Skeletal muscle tissue (tissue), 3 donors: ENCODE measurements at regions not wholly inside any gene's neighbourhood (a gene's known extent, or its start where the extent isn't known, plus 50 kb on each side); places are given as distances from the start of the nearest gene placed in this dataset.

ENCODE experiments used
- H3K27ac ChIP-seq: one replicate; pipeline ENCODE4 v1.7.0; 2013; ENCODE audit warnings: mild to moderate bottlenecking, low read depth, low read length, inconsistent platforms
- H3K27me3 ChIP-seq, 3 donors: one replicate each; pipeline ENCODE4 v1.7.0; 2013; ENCODE audit warnings: low read length in 3 of 3; ENCODE audit not compliant: control insufficient read depth in 3 of 3, insufficient read depth in 3 of 3
- H3K36me3 ChIP-seq, 3 donors: one replicate each; pipeline ENCODE4 v1.7.0; 2013; ENCODE audit warnings: low read length in 3 of 3; ENCODE audit not compliant: control insufficient read depth in 3 of 3, insufficient read depth in 3 of 3
- H3K4me1 ChIP-seq, 3 donors: one replicate each; pipeline ENCODE4 v1.7.0; 2013; ENCODE audit warnings: low read length in 3 of 3, mild to moderate bottlenecking in 3 of 3; ENCODE audit not compliant: control insufficient read depth in 3 of 3, insufficient read depth in 3 of 3
- H3K4me3 ChIP-seq, 3 donors: one replicate each; pipeline ENCODE4 v1.7.0; 2013; ENCODE audit warnings: low read length in 3 of 3
- H3K9ac ChIP-seq, 3 donors: one replicate each; pipeline ENCODE4 v1.7.0; 2013; ENCODE audit warnings: low read length in 3 of 3, mild to moderate bottlenecking in 3 of 3, moderate library complexity in 2 of 3, low read depth in 1 of 3
- H3K9me3 ChIP-seq, 3 donors: one replicate each; pipeline ENCODE4 v1.7.0; 2013; ENCODE audit warnings: low read length in 3 of 3; ENCODE audit not compliant: control insufficient read depth in 3 of 3
- donor health status: Osteomylitis.

GRCh38 chr3:81951106-81951505 lies 189.7 kb upstream of the GBE1 start:
- no peak overlapping the region for H3K4me3 ChIP-seq
- H3K4me1 ChIP-seq, result no peaks in the 10 kb centered on the region
- H3K9ac ChIP-seq, result no peak overlapping the region
- H3K27ac ChIP-seq, result no peak overlapping the region
- H3K27me3 ChIP-seq, result no peaks in the 10 kb centered on the region
- H3K9me3 ChIP-seq, result no peaks in the 10 kb centered on the region
- H3K36me3 ChIP-seq, result no peaks in the 10 kb centered on the region

GRCh38 chr3:81947359-81947758 lies 185.9 kb upstream of the GBE1 start:
- Histone ChIP-seq H3K27me3 (no peaks in the 10 kb centered on the region), H3K9ac (no peak overlapping the region), H3K9me3 (peaks cover 0 to 7% (median 2%) of the 10 kb centered on the region in 3 donors), H3K36me3 (no peaks in the 10 kb centered on the region), H3K27ac (no peak overlapping the region), H3K4me1 (no peaks in the 10 kb centered on the region), H3K4me3 (no peak overlapping the region)

- H3K9ac ChIP-seq, result no peak overlapping the region
- no peaks in the 10 kb centered on the region for H3K36me3 ChIP-seq
- H3K27ac ChIP-seq, result no peak overlapping the region
- H3K27me3 ChIP-seq, result no peaks in the 10 kb centered on the region
- no peaks in the 10 kb centered on the region for H3K9me3 ChIP-seq
- H3K4me3 ChIP-seq, result no peak overlapping the region
- no peaks in the 10 kb centered on the region for H3K4me1 ChIP-seq
These were observed 177.2 kb upstream of the GBE1 start for GRCh38 chr3:81938681-81939080.

- Histone ChIP-seq H3K9ac (no peak overlapping the region), H3K27me3 (no peaks in the 10 kb centered on the region), H3K9me3 (no peaks in the 10 kb centered on the region), H3K4me1 (no peaks in the 10 kb centered on the region), H3K27ac (no peak overlapping the region), H3K36me3 (no peaks in the 10 kb centered on the region), H3K4me3 (no peak overlapping the region)
These were observed 175.4 kb upstream of the GBE1 start for GRCh38 chr3:81936817-81937216.

GRCh38 chr3:81932681-81933080 lies 171.2 kb upstream of the GBE1 start:
- Histone ChIP-seq H3K4me3 (no peak overlapping the region), H3K27me3 (no peaks in the 10 kb centered on the region), H3K9ac (no peak overlapping the region), H3K36me3 (no peaks in the 10 kb centered on the region), H3K27ac (no peak overlapping the region), H3K9me3 (no peaks in the 10 kb centered on the region), H3K4me1 (no peaks in the 10 kb centered on the region)

GRCh38 chr3:81931265-81932251 lies 170.1 kb upstream of the GBE1 start:
- Histone ChIP-seq H3K27me3 (no peaks in the 10 kb centered on the region), H3K27ac (no peak overlapping the region), H3K4me3 (no peak overlapping the region), H3K36me3 (no peaks in the 10 kb centered on the region), H3K4me1 (no peaks in the 10 kb centered on the region), H3K9ac (no peak overlapping the region), H3K9me3 (no peaks in the 10 kb centered on the region)

GRCh38 chr3:81929697-81930096 lies 168.3 kb upstream of the GBE1 start:
- Histone ChIP-seq H3K4me1 (no peaks in the 10 kb centered on the region), H3K9me3 (no peaks in the 10 kb centered on the region), H3K9ac (no peak overlapping the region), H3K27ac (no peak overlapping the region), H3K27me3 (no peaks in the 10 kb centered on the region), H3K4me3 (no peak overlapping the region), H3K36me3 (no peaks in the 10 kb centered on the region)

GRCh38 chr3:81927811-81928210 lies 166.4 kb upstream of the GBE1 start:
- H3K9ac ChIP-seq, result no peak overlapping the region
- H3K4me3 ChIP-seq, result no peak overlapping the region

GRCh38 chr3:81925385-81925784 lies 163.9 kb upstream of the GBE1 start:
- Histone ChIP-seq H3K9me3 (no peaks in the 10 kb centered on the region), H3K4me1 (no peaks in the 10 kb centered on the region), H3K27me3 (no peaks in the 10 kb centered on the region), H3K36me3 (no peaks in the 10 kb centered on the region), H3K4me3 (no peak overlapping the region), H3K9ac (no peak overlapping the region), H3K27ac (no peak overlapping the region)

More at GRCh38 chr3:81927811-81928210, 166.4 kb upstream of the GBE1 start:
- H3K9me3 ChIP-seq, result no peaks in the 10 kb centered on the region
- no peaks in the 10 kb centered on the region for H3K36me3 ChIP-seq
- H3K27me3 ChIP-seq, result no peaks in the 10 kb centered on the region
- H3K4me1 ChIP-seq, result no peaks in the 10 kb centered on the region
- H3K27ac ChIP-seq, result no peak overlapping the region

- no peak overlapping the region for H3K27ac ChIP-seq
- H3K4me1 ChIP-seq, result no peaks in the 10 kb centered on the region
- H3K4me3 ChIP-seq, result no peak overlapping the region
- H3K9me3 ChIP-seq, result no peaks in the 10 kb centered on the region
- H3K9ac ChIP-seq, result no peak overlapping the region
- no peaks in the 10 kb centered on the region for H3K36me3 ChIP-seq
- no peaks in the 10 kb centered on the region for H3K27me3 ChIP-seq
These were observed 161.6 kb upstream of the GBE1 start for GRCh38 chr3:81923038-81923437.
